C4-2B (cell line): ENCODE measurements at regions not wholly inside any gene's neighbourhood (a gene's known extent, or its start where the extent isn't known, plus 50 kb on each side); places are given as distances from the start of the nearest gene placed in this dataset.

Experiments used
- CTCF ChIP-seq: fragments of 450-650 bp; conservative IDR thresholded peaks from 2 replicates; pipeline ENCODE4 v1.5.1; 2017; ENCODE audit warnings: mild to moderate bottlenecking
- ZFX ChIP-seq: fragments of 450-650 bp; IDR thresholded peaks from 2 replicates; pipeline ENCODE4 v1.6.1; 2017

- TF ChIP-seq CTCF (no peak), ZFX (no peak)
Measured at GRCh38 chr2:234852035-234852434, 99.8 kb upstream of the SH3BP4 start.
